Stimulated activated CD8-positive, alpha-beta memory T cell treated with anti-CD3 and anti-CD28 coated beads, Interleukin-7, amount 100 ng/mL, for 24 hours (primary cell): ENCODE measurements at regions not wholly inside any gene's neighbourhood (a gene's known extent, or its start where the extent isn't known, plus 50 kb on each side); places are given as distances from the start of the nearest gene placed in this dataset.
"Not testable (repeated sequence)": the region's sequence is repeated elsewhere in the genome, so short reads cannot be mapped to it uniquely, and the experiment has no call there.

Experiments
- DNase-seq: peaks from one replicate; pipeline ENCODE4 v3.0.0-alpha.2; 2020; ENCODE audit warnings: low read depth

DNA sequence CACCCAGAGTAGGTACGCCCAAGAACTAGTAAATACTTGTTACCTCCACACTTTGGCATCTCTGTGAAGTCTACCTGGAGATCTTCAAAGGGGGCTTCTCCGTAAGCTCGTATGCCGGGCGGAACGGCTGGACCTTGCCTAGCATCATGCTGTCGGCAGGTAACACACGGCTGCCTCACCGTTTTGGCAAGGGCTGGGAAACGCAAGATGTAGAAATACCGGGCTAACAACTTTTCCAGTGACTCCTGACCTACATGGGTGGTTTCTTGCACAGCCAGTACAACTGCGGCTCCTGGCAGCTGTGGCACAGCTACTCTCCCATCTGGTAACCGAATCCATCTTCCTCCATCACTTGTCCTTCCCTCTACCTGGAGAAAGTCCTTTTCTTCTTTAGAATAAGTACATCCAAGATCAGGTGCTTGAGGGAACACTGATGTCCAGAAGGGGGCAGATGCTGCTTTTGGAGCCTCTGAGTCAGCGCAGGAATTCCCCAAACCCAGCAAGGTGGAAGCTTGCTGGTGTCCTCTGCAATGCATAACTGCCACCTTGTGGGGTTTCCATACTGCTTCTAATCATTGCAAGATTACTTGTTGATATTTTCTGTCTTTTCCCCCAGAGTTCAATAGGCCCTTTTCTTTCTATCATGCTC lies 59.7 kb upstream of the FRG2C start:
- not testable (repeated sequence) for DNase-seq

GRCh38 chr3:75607996-75608395 lies 56.1 kb upstream of the FRG2C start:
- not testable (repeated sequence) for DNase-seq

- DNase-seq, result not testable (repeated sequence)
Observed at GRCh38 chr3:75609598-75609997, 54.5 kb upstream of the FRG2C start.

GRCh38 chr3:75610773-75611172 lies 53.4 kb upstream of the FRG2C start:
- no peak for DNase-seq

DNA sequence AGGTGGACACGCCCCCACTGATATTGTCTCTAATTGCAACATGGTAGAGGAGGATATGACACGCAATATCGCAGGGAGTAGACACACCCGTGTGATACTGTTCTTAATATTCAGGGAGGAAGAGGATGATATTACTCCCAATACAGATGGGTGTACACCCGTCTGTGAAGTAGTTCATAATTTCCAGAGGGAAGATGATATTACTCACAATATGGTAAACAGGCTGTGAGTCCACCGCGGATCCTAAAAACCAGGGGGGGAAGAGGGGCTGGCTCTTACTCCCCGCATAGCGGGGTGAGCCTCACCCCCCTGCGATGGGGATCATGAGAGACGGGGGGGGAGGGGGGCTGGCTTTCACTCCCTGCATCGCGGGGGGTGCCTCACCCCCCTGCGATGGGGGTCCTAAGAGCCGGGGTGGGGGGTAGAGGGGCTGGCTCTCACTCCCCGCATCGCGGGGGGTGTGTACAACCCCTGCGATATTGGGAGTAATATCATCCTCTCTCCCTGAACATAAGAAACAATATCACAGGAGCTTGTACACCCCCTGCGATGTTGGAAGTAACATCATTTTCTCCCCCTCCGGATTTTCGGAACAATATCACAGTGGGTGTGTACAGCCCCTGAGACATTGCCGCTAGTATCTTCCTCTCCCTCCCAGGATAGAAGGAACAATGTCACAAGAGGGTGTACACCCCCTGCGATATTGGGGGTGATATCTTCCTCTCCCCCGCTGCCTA lies 52.2 kb upstream of the FRG2C start:
- not testable (repeated sequence) for DNase-seq
